NK-92 (cell line): ENCODE measurements at regions not wholly inside any gene's neighbourhood (a gene's known extent, or its start where the extent isn't known, plus 50 kb on each side); places are given as distances from the start of the nearest gene placed in this dataset.
"Not testable (repeated sequence)": the region's sequence is repeated elsewhere in the genome, so short reads cannot be mapped to it uniquely, and the experiment has no call there.

ENCODE experiments used
- DNase-seq: peaks from one replicate; lab custom pipeline; 2025; ENCODE audit not compliant: unreplicated experiment; lab: John Stamatoyannopoulos, UW

DNA sequence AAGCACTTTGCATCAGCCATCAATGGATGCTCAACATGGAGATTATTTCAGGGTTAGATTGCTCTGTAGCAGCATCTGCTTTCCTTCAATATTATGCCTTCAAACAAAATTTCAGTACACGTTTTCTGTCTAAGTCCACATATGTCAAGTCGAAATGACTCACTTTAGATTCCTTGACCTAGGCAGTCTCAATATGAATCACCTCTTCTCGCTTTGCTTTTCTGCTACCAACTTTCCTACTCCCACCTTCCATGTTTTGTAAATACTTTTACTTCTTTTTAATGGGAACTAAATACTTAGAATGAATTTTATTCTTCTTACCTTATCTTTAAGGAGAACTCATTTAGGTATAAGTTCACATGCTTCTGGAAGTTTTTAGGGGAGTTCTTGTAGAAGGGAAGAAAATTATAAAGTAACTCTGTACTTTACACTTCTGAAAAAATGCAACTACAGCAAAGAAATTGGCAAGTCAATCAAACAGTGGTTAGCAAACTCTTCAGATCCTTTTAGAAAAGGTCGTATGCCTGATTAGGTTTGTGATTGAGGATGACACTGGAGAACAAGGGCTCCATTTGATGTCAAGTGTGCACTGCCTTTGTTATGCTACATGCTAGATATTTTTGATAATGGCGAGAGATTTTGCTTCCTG lies 478.5 kb upstream of the SMARCA2 start:
- DNase-seq: no peak

DNA sequence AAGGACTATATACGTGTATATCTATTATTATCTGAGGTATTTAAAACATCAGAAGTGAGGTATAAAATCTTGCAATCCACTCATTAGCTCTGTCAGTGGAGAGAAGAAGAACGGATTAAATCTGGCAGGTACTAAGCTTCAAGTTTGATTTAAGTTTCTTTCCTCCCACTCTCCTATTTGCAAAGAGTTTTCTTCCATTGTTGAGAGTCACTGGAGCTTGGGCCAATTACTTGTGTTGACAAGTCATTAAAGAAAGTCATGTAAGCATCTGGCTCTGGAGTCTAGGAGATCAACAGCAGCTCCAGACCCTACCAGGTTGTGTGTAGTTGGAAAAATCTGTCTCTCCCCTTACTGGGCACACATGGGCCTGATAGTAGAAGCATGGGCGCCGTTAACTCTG lies 476.8 kb upstream of the SMARCA2 start:
- no peak for DNase-seq

DNA sequence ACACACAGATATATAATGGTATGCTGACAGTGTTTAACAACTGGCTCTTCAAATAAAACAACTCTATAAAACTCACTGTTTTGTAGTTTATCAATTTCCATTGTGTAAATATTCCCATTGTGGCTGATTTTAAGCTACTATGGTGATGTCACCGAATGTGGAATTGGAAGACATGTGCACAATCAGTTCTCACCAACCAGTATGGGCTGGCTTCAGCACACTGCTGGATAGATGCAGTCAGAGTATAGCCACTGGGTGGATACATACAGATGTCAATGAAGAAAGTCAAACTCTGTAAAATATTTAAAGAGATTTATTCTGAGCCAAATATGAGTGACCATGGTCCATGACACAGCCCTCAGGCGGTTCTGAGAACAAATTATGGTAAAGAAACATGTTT lies 475.9 kb upstream of the SMARCA2 start:
- no peak for DNase-seq

DNA sequence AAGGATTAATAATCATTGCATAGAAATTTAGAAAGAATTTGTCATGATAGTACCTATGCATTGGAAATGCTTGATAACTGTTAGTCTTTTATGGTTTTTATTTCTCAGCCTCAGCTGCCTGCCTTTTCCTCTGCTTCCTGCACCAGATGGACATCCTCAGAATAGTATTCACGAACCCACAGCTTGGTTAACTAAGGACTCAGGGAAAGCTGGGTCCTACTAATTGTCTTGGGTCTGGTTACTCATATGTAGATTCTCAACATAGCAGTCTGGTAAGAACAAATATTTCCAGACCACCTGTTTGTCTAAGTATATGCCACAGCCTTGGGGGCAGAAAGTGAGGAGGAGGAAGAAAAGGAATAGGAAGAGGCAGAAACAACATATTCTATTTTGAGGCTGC lies 464.5 kb upstream of the SMARCA2 start:
- DNase-seq: no peak

DNA sequence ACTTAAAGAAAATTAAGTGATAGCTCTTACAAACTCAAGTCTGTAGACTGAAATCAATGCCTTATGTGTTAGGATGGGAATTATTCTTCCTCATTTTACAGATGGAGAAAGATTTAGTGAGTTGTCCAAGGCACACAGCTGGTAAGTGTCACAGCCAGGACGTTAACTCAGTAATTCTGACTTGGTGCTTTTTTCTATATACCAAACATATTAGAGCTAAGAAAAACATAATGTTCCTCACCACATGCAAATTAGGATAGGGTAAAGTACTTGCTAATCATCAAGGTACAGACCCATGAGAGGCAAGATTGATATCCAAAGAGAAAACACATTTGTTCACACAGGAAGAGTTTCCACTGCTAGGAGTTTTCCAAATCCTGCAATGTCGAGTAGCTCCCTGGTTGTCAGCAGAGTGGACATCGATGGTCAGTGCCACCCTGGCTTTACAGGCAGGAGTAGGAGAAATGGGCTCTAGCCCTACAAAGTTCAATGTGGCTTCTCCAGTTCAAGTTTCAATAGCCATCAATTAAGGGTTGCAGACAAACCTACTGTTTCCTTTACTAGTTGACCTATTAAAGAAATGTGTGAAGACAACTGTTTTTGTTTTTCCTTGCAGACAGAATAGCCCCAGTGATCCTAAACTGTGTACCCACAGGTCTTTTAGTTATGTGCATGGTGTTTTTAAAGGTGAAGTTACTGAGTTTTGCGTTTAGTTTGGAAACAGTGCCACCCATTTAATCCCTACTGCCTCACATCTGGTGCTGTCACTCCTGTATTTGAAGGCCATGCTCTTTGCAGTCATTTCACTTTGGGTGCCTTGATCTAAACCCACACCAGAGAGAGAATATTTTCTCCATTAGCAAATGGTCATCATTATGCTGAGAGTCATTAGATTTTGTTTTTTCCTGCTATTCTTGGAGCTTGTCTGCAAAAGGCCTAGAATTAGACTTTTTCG lies 460.8 kb upstream of the SMARCA2 start:
- DNase-seq: no peak

DNA sequence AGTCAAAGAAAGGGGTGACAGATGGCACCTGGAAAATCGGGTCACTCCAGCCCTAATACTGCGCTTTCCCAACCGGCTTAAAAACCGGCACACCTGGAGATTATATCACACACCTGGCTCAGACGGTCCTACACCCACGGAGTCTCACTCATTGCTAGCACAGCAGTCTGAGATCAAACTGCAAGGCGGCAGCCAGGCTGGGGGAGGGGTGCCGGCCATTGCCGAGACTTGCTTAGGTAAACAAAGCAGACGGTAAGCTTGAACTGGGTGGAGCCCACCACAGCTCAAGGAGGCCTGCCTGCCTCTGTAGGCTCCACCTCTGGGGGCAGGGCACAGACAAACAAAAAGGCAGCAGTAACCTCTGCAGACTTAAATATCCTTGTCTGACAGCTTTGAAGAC lies 456.5 kb upstream of the SMARCA2 start:
- DNase-seq: not testable (repeated sequence)

DNA sequence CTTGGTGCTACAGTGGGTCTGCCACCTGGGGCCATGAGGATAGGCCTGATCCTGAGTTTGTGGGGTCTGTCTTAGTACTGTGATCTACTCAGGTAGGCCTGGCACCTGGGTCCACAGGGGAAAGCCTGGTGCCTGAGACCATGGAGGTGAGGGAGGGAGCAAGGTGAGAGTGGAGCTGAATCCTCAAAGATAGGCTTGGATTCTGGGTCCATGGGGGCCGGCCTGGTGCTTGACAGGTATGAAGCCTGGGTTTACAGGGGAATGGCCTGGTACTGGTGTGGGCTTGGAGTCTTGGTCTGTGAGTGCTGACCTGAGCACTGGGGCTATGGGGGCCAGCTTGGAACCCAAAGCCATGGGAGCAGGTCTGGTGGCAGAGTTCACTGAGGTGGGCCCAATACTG lies 439.2 kb upstream of the SMARCA2 start:
- DNase-seq: no peak

DNA sequence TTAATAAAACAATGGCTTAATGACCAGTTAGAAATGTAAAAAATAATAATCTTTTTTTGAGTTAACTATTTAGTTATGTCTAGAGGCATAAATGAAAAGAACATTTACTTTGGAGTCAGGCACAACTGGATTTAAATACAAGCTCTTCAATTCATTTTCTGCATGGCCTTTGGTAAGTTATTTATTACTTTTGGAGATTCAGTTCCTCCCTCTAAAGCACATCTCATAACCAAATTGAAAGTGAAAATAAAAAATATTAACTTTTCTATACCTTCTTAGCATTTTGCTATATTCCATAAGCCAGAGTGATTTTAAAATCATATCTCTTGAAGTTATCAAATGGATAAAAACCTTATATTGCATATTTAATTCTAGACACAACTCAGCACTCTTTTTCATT lies 434.9 kb upstream of the SMARCA2 start:
- no peak for DNase-seq

DNA sequence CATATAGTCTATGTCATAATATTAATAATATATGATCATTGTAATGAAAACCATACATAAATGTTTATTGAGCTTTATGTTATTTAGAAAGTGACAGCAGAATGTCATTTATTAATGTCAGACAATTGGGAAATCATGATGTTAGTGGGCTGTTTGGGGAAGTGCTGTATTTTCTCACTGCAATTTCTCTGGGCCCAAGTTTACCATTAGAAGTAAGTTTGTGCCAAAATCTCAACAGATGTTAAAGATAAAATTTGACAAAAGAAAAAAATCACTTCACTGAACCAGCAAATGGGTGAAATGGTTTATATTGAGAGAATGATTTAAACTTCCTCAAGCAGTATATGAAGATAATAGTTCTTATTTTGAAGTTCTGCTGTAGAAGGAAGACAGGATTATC lies 433.2 kb upstream of the SMARCA2 start:
- no peak for DNase-seq

DNA sequence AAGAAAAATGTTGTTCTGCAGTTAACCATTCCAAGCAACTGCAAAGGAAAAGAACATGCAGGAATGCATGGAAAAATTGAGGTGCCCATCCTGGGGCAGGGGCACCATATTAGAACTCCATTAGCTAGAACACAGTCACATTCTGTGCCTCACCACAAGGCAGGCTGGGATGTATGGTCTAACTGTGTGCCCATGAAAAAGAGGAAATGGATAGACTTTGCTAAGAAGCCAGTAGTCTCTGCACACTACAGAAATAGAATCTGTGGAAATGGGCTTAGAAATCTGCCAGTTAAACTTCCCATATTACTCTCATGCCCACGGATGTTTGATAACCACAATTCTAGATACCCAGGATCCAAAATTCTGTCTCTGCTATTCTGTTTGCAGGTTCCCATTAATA lies 423.8 kb upstream of the SMARCA2 start:
- no peak for DNase-seq

DNA sequence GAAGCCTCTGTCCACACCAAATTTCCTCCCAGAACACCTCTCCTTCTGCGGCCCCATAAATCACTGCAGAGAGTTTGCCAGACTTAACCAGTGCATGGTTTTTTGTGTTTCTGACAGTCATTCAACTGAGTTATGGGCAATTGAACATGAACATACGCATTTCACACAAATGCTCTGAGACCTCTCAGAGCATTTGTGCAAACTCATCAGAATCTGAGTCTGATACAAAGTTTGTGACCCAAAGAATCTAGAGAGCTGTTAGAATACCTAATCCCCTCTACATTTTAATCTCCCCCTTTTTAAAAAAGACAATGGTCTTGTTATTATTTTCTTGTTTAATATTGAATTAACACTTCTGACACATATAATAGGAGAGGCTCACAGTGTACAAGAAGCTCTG lies 416.9 kb upstream of the SMARCA2 start:
- DNase-seq: no peak

DNA sequence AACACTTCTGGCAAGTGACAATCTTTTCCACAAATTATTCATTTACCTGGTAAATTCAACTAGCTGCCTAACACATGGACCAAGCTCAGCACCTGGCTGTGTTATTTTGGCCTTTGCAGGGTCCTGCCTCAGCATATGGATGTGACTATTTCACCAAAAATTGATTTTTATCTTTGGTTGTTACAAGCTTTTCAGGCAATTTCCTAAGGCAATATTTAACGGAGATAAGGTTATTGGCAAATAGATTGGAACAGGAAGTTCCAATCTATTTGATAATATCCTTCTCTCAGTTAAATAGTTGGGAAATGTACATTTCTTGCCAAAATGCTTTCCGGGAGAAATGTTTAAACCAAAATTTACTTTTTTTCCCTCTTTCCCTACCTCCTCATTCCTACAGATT lies 415.2 kb upstream of the SMARCA2 start:
- no peak for DNase-seq

DNA sequence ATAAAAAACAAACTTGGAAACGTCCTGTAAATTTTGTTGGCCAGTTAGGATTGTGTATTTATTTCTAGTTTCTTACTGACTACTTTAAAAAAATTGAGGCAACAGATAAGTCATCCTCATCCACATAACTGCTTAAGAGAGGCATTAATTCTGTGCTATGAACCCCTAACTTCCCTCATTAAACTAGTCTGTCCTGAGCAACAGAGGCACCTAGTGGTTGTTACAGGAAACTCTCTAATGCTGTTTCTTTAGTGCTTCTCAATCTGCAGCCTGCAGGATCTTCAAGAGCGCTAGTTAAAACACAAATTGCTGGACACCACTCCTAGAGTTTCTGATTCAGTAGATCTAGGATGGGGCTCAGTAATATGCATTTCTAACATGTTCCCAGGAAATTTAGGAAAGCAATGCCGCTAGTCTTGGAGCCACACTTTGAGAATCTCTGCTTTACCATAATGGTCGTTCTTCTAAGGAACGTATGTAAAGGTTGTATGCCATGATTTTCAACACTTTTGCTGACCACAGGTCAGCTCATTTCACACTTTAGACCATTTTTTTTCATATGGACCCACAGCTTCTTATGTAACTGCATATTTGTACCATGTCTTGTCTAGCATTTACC lies 410.1 kb upstream of the SMARCA2 start:
- DNase-seq: no peak

DNA sequence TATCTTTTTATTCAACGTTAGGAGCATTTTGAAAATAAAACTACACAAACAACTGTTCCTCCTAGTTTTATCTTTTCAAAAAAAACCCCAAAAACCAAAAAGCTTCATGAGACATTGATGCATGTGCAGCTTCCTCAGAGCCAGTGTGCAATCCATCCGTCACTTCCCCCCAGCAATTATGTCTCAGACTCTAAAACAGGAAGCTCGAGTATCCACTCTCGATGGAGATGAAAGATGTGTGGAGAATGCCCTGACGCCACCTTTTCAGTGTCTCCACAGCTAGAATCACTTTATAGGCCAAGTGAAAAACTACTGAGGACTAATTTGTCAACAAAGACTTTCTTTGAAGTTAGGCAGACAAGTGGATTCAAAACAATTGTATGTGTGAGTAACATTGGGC lies 408.9 kb upstream of the SMARCA2 start:
- DNase-seq: no peak

DNA sequence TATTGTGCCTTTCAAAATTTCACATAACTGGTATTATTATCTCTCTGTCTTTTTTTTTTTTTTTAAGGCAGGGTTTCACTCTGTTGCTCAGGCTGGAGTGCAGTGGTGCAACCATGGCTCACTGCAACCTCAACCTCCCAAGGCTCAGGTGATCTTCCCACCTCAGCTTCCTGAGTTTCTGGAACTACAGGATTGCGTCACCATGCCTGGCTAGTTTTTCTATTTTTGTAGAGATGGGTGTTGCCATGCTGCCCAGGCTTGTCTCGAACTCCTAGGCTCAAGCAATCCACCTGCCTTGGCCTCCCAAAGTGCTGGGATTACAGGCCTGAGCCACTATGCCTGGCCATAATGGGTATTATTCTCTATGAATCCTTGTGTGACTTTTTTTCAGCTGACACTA lies 402.3 kb upstream of the SMARCA2 start:
- no peak for DNase-seq

DNA sequence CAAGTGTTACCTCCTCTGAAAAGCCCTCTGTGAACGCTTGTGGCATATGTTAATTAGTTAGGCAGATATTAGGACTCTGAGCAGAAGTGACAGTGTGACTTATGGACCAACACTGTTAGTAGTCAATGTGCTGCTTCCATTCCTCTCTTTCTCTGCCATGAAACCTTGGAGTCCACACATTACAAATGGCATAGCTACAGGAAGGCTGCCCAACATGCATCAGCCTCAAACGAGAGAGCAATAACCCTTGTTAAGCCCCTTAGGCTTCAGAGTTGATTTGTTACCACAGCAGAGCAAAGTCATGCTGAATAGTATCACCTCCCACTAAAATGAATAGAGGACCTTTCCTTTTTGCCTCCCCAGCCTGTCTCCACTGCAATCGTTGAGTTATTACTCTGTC lies 397.7 kb upstream of the SMARCA2 start:
- DNase-seq: no peak

DNA sequence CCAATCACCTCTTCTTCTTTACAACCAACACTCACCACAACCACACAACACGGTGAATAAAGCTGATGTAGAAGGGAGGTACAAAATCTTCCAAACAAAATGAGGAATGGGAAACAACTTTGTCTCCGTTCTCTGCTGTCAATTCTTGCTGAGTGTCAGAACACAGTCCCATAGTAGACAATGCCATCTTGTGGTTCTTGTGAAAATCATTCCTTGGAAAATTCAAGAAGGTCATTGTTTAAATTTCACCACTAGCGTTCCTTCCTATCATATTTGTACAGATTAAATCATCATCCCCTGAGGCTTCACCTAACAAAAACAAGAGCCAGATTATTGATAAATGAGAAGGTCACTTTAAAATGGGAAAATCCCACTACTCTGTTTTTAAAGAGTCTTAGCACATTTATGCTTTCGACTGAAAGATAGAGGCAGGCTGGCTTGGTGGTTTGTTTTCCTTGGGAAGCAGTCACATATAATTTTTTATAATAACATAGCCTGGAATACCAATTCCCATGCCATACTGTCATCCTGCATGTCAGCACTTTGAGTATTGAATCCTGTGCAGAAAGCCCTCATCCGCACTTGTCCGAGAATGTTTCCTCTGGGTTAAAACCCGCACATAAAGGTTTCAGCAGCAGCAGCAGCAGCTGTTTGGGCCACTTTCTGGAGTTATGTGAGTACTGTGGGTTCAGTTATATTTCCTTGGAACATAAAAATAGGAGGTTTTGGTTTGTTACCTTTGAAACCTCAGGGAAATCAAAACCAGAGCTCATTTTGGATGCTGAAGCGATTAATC lies 395.0 kb upstream of the SMARCA2 start:
- DNase-seq: no peak

DNA sequence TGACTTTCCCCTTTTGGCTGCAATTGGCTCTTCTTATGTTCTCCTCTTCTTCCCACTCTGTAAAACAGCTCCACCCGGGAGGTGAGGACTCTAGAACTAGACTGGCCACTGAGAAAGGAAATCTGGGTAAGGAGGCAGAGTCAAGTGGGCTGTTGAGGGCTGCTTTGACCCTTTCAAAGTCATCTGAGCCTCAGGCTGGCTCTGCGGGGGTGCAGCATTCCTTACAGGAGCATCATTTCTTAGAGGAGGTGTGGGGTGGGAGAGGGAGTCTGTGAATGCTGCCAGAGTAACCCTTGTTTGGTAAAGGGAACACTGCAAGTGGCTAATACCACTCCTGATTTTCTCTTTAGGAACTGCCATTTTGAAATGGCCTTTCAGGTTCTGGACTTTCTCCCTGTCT lies 377.7 kb upstream of the SMARCA2 start:
- no peak for DNase-seq

DNA sequence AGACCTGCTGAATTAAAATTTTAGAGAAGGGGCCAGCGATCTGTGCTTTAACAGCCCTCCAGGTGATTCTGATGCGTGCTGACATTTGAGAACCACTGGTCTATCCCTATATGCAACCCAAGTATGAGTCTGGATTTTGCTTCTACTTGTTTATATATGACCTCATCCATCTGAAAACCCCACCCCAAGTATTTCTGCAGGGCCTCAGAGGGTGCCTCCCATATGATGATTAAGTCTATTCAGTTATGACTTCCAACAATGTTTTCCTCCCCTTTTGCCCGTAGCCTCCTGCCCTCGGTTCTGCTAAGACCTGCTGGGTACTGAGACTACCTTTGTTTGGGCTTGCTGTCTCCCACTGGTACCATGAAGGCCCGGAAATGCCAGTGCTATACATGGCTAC lies 376.0 kb upstream of the SMARCA2 start:
- no peak for DNase-seq

DNA sequence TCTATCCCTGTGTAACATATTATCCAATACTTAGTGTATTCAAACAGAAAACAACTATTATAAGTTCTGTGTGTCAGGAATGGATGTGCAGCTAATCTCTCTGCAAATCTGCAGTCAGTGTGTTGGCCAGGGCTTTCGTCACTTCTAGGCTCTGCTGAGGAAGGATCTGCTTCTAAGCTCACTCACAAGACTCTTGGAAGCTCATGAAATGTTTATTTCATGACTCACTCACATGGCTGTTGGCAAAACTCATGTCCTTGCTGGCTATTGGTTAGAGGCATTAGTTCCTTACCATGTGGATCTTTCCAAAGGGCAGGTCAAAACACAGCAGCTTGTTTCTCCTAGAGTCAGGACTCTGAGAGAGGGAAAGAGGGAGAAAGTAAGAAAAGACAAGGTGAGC lies 367.4 kb upstream of the SMARCA2 start:
- DNase-seq: no peak

DNA sequence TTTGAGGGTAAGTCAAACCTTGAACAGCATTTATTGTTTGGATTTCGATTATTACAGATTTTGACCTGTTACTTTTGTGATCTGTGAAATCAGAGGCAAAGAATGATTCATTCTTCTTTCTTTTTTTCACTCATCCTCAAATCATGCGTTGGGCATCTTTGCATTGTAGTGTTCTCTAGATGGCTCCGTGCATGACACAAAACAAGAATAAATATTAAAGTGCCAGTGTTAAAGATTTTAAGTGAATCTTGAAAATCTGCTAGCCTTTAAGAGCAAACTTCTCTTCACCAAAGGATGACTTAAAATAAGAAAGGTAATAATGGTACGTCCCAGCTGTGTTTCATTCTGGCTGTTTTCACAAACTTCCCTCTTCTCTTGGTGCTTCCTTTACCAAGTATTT lies 361.9 kb upstream of the SMARCA2 start:
- DNase-seq: no peak
